H1 (cell line): ENCODE measurements at regions not wholly inside any gene's neighbourhood (a gene's known extent, or its start where the extent isn't known, plus 50 kb on each side); places are given as distances from the start of the nearest gene placed in this dataset.

Experiments used
- CTCF ChIA-PET: fragments of 300-600 bp; sonication (Branson Sonifier 250); formaldehyde crosslinking; loops from one replicate; lab custom pipeline; 2021; ENCODE audit not compliant: partially characterized antibody; lab: Charles Lee
- POLR2A ChIA-PET: fragments of 300-600 bp; sonication (Branson Sonifier 250); formaldehyde crosslinking; loops from one replicate; lab custom pipeline; 2021; ENCODE audit warnings: inconsistent platforms; ENCODE audit not compliant: partially characterized antibody; lab: Charles Lee
- DNase-seq, 2 experiments: peaks; one replicate each; pipeline versions ENCODE4 v3.0.0 to v3.0.0-alpha.2; 2010 to 2022; ENCODE audit warnings: low spot score in 2 of 2, low read depth in 1 of 2, mixed read lengths in 1 of 2
- FAIRE-seq: peaks from 2 replicates; lab custom pipeline; 2011; peaks lifted over from hg19 to GRCh38; lab: Jason Lieb, UNC
- H2AFZ ChIP-seq: 2 replicates; pipeline ENCODE4 v1.8.1; 2012; ENCODE audit warnings: low read length, inconsistent platforms
- H2AK5ac ChIP-seq: 2 replicates; pipeline ENCODE4 v1.6.1; 2013; ENCODE audit warnings: low read depth, low read length
- H2BK120ac ChIP-seq: replicated peaks from 2 replicates; pipeline ENCODE3; 2013; ENCODE audit warnings: low read depth, low read length, inconsistent platforms
- H2BK12ac ChIP-seq: 2 replicates; pipeline ENCODE4 v1.6.1; 2013; ENCODE audit warnings: low read depth, low read length
- H2BK15ac ChIP-seq: 2 replicates; pipeline ENCODE4 v1.6.1; 2013; ENCODE audit warnings: low read length
- H2BK20ac ChIP-seq: 2 replicates; pipeline ENCODE4 v1.6.1; 2013; ENCODE audit warnings: low read length
- H2BK5ac ChIP-seq: 2 replicates; pipeline ENCODE4 v1.6.1; 2013; ENCODE audit warnings: low read depth, low read length
- H3K14ac ChIP-seq: 2 replicates; pipeline ENCODE4 v1.6.1; 2013; ENCODE audit warnings: inconsistent platforms; ENCODE audit not compliant: insufficient read length
- H3K18ac ChIP-seq: 2 replicates; pipeline ENCODE4 v1.6.1; 2013; ENCODE audit warnings: low read length; ENCODE audit errors: extremely low read depth
- H3K23ac ChIP-seq: 2 replicates; pipeline ENCODE4 v1.6.1; 2013; ENCODE audit warnings: inconsistent platforms; ENCODE audit not compliant: insufficient read length
- H3K23me2 ChIP-seq: 2 replicates; pipeline ENCODE4 v1.6.1; 2013; ENCODE audit warnings: low read depth, low read length
- H3K27ac ChIP-seq: 2 replicates; pipeline ENCODE4 v1.6.1; 2011; ENCODE audit warnings: low read depth, low read length, inconsistent platforms
- H3K27me3 ChIP-seq, 4 experiments: replicated peaks in 1 of 4; 1 replicate in 1 of 4; 2 replicates in 3 of 4; pipeline versions ENCODE4 v1.6.1 to v1.8.1; 2011 to 2013; ENCODE audit warnings: low read length in 3 of 4, mild to moderate bottlenecking in 3 of 4, inconsistent platforms in 2 of 4, mixed read lengths in 2 of 4, moderate library complexity in 1 of 4; ENCODE audit not compliant: control insufficient read depth in 3 of 4, insufficient read depth in 3 of 4; ENCODE audit errors: extremely low read depth in 1 of 4
- H3K36me3 ChIP-seq, 4 experiments: 2 replicates each; pipeline versions ENCODE4 v1.6.1 to v1.8.1; 2011 to 2013; ENCODE audit warnings: mild to moderate bottlenecking in 4 of 4, low read length in 3 of 4, moderate library complexity in 2 of 4, control low read depth in 1 of 4, inconsistent platforms in 1 of 4; ENCODE audit not compliant: insufficient read depth in 4 of 4, control insufficient read depth in 2 of 4
- H3K4ac ChIP-seq: replicated peaks from 2 replicates; pipeline ENCODE3; 2013; ENCODE audit warnings: low read length, low read depth, mixed read lengths, inconsistent platforms; ENCODE audit not compliant: insufficient read length
- H3K4me1 ChIP-seq, 4 experiments: replicated peaks in 1 of 4; 1 replicate in 1 of 4; 2 replicates in 3 of 4; pipeline versions ENCODE4 v1.6.1 to v1.8.1; 2011 to 2013; ENCODE audit warnings: low read length in 3 of 4, inconsistent platforms in 2 of 4, mixed read lengths in 1 of 4; ENCODE audit not compliant: insufficient read depth in 4 of 4, control insufficient read depth in 3 of 4
- H3K4me2 ChIP-seq, 2 experiments: 2 replicates each; pipeline versions ENCODE4 v1.6.1 to v1.8.1; 2011 to 2013; ENCODE audit warnings: low read depth in 2 of 2, low read length in 2 of 2, control low read depth in 1 of 2, inconsistent platforms in 1 of 2, mild to moderate bottlenecking in 1 of 2; ENCODE audit not compliant: insufficient read depth in 1 of 2
- H3K4me3 ChIP-seq, 4 experiments: fragments of 200-600, 300-600 bp in 1 of 4; sonication (generic), shearing (Covaris generic), sonication (Bioruptor Twin) in 1 of 4; 2 replicates each; pipeline versions ENCODE4 v1.5.1 to v1.8.1; 2011 to 2016; ENCODE audit warnings: low read length in 4 of 4, low read depth in 3 of 4, control low read depth in 2 of 4, inconsistent platforms in 2 of 4, mild to moderate bottlenecking in 2 of 4, mixed read lengths in 1 of 4, moderate library complexity in 1 of 4; ENCODE audit not compliant: insufficient read depth in 2 of 4; ENCODE audit errors: extremely low read depth in 1 of 4
- H3K56ac ChIP-seq: replicated peaks from 2 replicates; pipeline ENCODE3; 2013; ENCODE audit warnings: low read depth, mild to moderate bottlenecking, mixed read lengths, low read length, inconsistent platforms; ENCODE audit not compliant: insufficient read length
- H3K79me1 ChIP-seq: 2 replicates; pipeline ENCODE4 v1.6.1; 2013; ENCODE audit warnings: low read depth, low read length, control low read depth
- H3K79me2 ChIP-seq, 2 experiments: 2 replicates each; pipeline versions ENCODE4 v1.6.1 to v1.8.1; 2012 to 2013; ENCODE audit warnings: low read length in 2 of 2, mild to moderate bottlenecking in 2 of 2, inconsistent platforms in 1 of 2; ENCODE audit not compliant: insufficient read depth in 2 of 2, control insufficient read depth in 1 of 2
- H3K9ac ChIP-seq, 4 experiments: replicated peaks in 1 of 4; 1 replicate in 1 of 4; 2 replicates in 3 of 4; pipeline versions ENCODE4 v1.6.1 to v1.8.1; 2011 to 2013; ENCODE audit warnings: low read depth in 3 of 4, low read length in 3 of 4, control low read depth in 2 of 4, mild to moderate bottlenecking in 2 of 4, moderate library complexity in 2 of 4, inconsistent platforms in 1 of 4; ENCODE audit errors: extremely low read depth in 1 of 4
- H3K9me3 ChIP-seq, 2 experiments: 2 replicates each; pipeline versions ENCODE4 v1.6.1 to v1.8.1; 2012 to 2013; ENCODE audit warnings: mild to moderate bottlenecking in 2 of 2, moderate library complexity in 2 of 2, control low read depth in 1 of 2, inconsistent platforms in 1 of 2, low read depth in 1 of 2, low read length in 1 of 2, mixed read lengths in 1 of 2; ENCODE audit not compliant: insufficient read depth in 2 of 2
- H4K20me1 ChIP-seq, 2 experiments: replicated peaks in 1 of 2; 2 replicates each; pipeline versions ENCODE3 to v1.8.1; 2011 to 2013; ENCODE audit warnings: inconsistent platforms in 2 of 2, low read length in 2 of 2, mild to moderate bottlenecking in 1 of 2; ENCODE audit not compliant: insufficient read depth in 2 of 2, control insufficient read depth in 1 of 2
- H4K5ac ChIP-seq: 2 replicates; pipeline ENCODE4 v1.6.1; 2013; ENCODE audit warnings: low read length, low read depth, mixed read lengths, inconsistent platforms; ENCODE audit not compliant: insufficient read length
- H4K8ac ChIP-seq: 2 replicates; pipeline ENCODE4 v1.8.0; 2013; ENCODE audit warnings: mild to moderate bottlenecking, moderate library complexity, low read length, inconsistent platforms; ENCODE audit not compliant: insufficient read depth; ENCODE audit errors: extremely low read depth
- H4K91ac ChIP-seq: replicated peaks from 2 replicates; pipeline ENCODE3; 2013; ENCODE audit warnings: low read length, mixed read lengths, inconsistent platforms; ENCODE audit not compliant: insufficient read length
- CREB1 ChIP-seq: IDR thresholded peaks from 2 replicates; pipeline ENCODE4 v1.6.1; 2012; ENCODE audit warnings: inconsistent platforms
- SAP30 ChIP-seq: fragments of 300-600 bp; sonication (generic); IDR thresholded peaks from 2 replicates; pipeline ENCODE4 v1.7.1; 2012; ENCODE audit warnings: low read length, moderate library complexity, mild to moderate bottlenecking, inconsistent platforms; ENCODE audit not compliant: insufficient read depth, insufficient replicate concordance
- SP2 ChIP-seq: IDR thresholded peaks from 2 replicates; pipeline ENCODE4 v1.6.1; 2012; ENCODE audit warnings: mild to moderate bottlenecking, low read length, inconsistent platforms
- WGBS, 2 experiments: shearing (Covaris generic) in 1 of 2; methylation state at CpG; one replicate each; pipeline versions ENCODE4 v1.1.6 to v1.1.7; 2013 to 2015; ENCODE audit warnings: low lambda C conversion rate in 2 of 2, mixed read lengths in 2 of 2, inconsistent platforms in 1 of 2, low coverage in 1 of 2, missing lambda C conversion rate in 1 of 2; ENCODE audit not compliant: insufficient replicate concordance in 2 of 2, insufficient coverage in 1 of 2, insufficient read length in 1 of 2; ENCODE audit errors: extremely low coverage in 1 of 2, missing lambda C conversion rate in 1 of 2; 5-methylcytosine and 5-hydroxymethylcytosine counted together

- Histone ChIP-seq H3K4me2 (no peak overlapping the region), H3K27me3 (no peaks in the 10 kb centered on the region), H2AFZ (no peak overlapping the region), H3K4me3 (no peak overlapping the region), H2BK5ac (no peak overlapping the region), H3K18ac (no peak overlapping the region), H3K23me2 (no peaks in the 10 kb centered on the region), H4K20me1 (no peaks in the 10 kb centered on the region), H3K27ac (no peak overlapping the region), H3K4me1 (no peaks in the 10 kb centered on the region), H3K4ac (no peak overlapping the region), H3K14ac (no peak overlapping the region), H3K9ac (no peak overlapping the region), H3K36me3 (no peaks in the 10 kb centered on the region), H3K23ac (no peak overlapping the region), H4K8ac (no peak overlapping the region), H4K5ac (no peak overlapping the region), H2AK5ac (no peak overlapping the region), H4K91ac (no peak overlapping the region), H3K79me1 (no peaks in the 10 kb centered on the region), H2BK12ac (no peak overlapping the region), H3K56ac (no peak overlapping the region), H3K9me3 (peaks cover 0 to 23% of the 10 kb centered on the region in 2 experiments; a peak in 2 of 4 replicates), H2BK15ac (no peak overlapping the region), H3K79me2 (no peaks in the 10 kb centered on the region), H2BK20ac (no peak overlapping the region), H2BK120ac (no peak overlapping the region)
- FAIRE-seq, result no peak
- DNase-seq, result no peak
- POLR2A ChIA-PET, result no interaction called here
- CTCF ChIA-PET, result no interaction called here
- no peak for TF ChIP-seq SAP30
- TF ChIP-seq CREB1, result no peak
- TF ChIP-seq SP2, result no peak
- WGBS, 2 experiments, result 100% methylated on average over 7 of the region's 85 CpGs; no CpG with 5 or more reads in 1 of the 2 experiments
Observed at GRCh38 chr10:42242135-42242805, 396.1 kb downstream of the ZNF33B start.
